T47D (cell line): ENCODE measurements at regions not wholly inside any gene's neighbourhood (a gene's known extent, or its start where the extent isn't known, plus 50 kb on each side); places are given as distances from the start of the nearest gene placed in this dataset.

ENCODE experiments used
- DNase-seq, 2 experiments: peaks; one replicate each; pipeline versions ENCODE4 v3.0.0 to v3.0.0-alpha.2; 2011 to 2012; ENCODE audit warnings: low read depth in 1 of 2, low spot score in 1 of 2
- JUND ChIP-seq: IDR thresholded peaks from 2 replicates; pipeline ENCODE4 v1.6.1; 2012; ENCODE audit warnings: low read depth
- in situ Hi-C: cut with HindIII; loops from 2 replicates; pipeline ENCODE4 v1.10.0; 2016; ENCODE audit warnings: low sequenced_read_pairs, low pct_unique_long_range_greater_than_20kb

DNA sequence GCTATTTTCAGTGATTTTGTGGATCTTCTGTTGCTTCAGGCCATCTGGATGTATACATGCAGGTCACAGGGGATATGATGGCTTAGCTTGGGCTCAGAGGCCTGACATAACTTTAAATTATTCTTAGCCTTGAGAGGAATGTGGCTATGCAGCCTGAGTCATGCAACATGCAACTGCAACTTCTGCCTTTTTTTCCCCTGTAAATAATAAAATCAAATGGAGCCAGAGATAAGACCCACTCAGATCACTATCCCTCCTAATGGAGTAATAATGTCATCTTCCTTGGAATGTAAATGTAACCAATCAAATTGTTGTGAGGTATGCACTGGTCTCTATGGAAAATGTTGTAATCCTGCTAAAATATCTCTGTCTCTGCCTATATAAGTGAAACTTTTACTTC, 54.9 kb downstream of the MAGEB17 start:
- DNase-seq, result no peak
- TF ChIP-seq JUND, result no peak
- in situ Hi-C loops, result no loop called here

DNA sequence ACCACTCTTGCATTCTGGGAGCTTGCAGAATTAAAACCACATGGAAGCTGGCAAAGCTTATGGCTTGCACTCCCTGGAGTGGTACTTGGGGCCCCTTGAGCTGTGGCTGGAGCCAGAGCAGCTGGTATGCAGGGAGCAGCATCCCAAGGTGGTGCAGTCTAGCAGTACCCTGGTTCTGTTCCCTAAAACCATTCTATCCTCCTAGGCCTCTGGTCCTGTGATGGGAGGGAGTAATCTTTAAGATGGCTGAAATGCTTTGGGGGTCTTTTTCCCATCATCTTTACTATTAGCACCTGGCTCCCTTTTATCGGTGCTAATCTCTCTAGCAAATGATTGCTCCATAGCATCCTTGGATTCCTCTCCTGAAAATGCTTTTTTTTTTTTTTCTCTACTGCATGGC, 56.1 kb downstream of the MAGEB17 start:
- in situ Hi-C loops, result no loop called here
- no peak for TF ChIP-seq JUND
- DNase-seq, result no peak

GRCh38 chrX:16239211-16239610, 71.9 kb downstream of the MAGEB17 start:
- no peak for TF ChIP-seq JUND
- DNase-seq, result no peak
- in situ Hi-C loops, result no loop called here

DNA sequence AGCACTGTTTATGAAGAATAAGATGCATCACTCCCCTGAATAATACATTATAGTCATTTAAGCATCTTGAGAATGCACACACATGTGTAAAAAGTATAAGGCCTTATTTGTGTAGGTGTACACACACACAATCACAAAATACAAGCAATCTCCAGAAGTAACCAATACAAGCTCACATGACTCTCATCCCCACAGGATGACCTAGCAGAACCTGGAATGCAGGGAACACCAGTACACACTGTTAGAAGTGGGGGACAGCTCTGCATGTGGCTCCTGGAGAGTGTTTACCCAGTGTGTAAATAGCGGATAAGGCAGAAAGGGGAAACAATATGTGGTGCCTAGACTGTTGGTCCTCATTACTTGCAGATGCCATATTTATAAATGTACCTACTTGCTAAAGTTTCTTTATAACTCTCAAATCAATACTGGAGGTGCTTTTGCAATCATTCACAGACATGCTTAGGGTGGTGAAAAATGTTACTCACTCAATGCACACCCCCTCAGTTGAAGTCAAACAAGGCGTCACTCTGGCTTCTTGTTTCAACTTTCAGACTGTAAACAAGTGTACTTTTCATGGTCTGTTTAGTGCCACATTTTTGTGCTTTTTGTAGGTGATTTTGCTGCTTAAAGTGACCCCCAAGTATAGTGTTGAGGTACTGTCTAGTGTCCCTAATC, 73.1 kb downstream of the MAGEB17 start:
- no peak for DNase-seq
- TF ChIP-seq JUND, result no peak
- in situ Hi-C loops, result no loop called here

DNA sequence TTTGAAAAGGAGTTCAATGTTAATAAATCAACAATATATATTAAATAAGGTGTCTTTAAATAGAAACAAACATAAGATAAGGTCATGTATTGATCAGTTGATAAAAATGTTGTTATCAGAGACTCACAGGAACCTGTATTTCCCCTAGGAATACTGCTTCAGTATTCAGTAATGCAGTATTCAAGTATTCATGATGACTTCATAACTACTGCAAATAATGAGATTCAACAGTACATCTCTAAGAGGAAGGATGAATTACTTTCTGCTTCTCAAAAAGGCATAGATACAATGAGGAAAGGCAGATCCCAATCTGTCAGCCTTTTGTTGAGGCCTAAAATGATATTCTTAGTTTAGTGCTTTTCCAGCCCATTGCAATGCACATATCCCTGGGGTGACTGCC, 73.7 kb downstream of the MAGEB17 start:
- no peak for TF ChIP-seq JUND
- no peak for DNase-seq
- in situ Hi-C loops, result no loop called here

DNA sequence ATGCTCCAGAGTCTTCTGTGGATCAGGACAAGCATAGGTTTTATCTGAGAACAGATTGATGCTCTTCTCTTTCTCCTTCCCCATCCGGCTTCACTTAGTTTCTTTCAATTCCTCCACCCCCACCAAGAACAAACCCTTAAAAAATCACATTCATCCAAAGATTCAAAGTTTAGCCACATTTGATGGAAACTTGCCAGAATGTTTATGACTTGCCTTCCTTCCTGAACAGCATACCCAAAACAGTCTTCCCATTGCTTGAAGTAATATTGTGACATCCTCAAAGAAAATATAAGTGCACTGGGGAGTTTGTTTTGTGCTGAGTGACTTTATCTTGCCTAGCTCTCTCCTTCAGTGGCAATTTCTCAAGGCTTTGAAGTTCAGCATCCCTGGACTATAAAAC, 83.0 kb downstream of the MAGEB17 start:
- no peak for TF ChIP-seq JUND
- in situ Hi-C loops, result no loop called here
- no peak for DNase-seq

DNA sequence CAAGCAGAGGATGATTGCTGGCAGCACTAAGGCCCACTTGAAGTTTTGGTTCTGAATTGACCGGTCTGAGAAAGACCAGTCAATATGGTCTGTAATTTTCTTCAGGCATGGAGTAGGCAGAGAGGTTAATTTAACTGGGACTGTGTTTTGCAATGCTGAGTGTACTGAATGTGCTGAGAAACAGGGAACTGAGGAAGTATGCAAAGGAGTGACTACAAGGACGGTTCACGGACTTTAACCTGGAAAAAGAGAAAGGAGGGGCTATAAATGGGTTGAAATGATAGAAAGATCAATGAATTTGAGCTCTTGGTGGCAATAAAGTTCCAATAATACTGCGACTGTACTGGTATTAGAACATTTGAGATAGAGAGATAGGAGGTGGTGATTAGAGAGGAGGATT, 84.5 kb downstream of the MAGEB17 start:
- in situ Hi-C loops, result no loop called here
- no peak for DNase-seq
- TF ChIP-seq JUND, result no peak

- in situ Hi-C loops, result no loop called here
- peak; percentile 24 to 52 for DNase-seq
- no peak for TF ChIP-seq JUND
These were observed 91.6 kb downstream of the MAGEB17 start for GRCh38 chrX:16258882-16259281.

GRCh38 chrX:16267431-16267830, 100.2 kb downstream of the MAGEB17 start:
- TF ChIP-seq JUND, result no peak
- in situ Hi-C loops, result no loop called here
- DNase-seq, result no peak

GRCh38 chrX:16268206-16268605, 100.9 kb downstream of the MAGEB17 start:
- in situ Hi-C loops, result no loop called here
- TF ChIP-seq JUND, result no peak
- DNase-seq, result no peak

GRCh38 chrX:16278927-16279326, 111.6 kb downstream of the MAGEB17 start:
- no peak for TF ChIP-seq JUND
- DNase-seq, result peak in 1 of 2 experiments; percentile 6
- in situ Hi-C loops, result no loop called here

- peak in 1 of 2 experiments; percentile 1 for DNase-seq
- no peak for TF ChIP-seq JUND
- in situ Hi-C loops, result no loop called here
These were observed 114.9 kb downstream of the MAGEB17 start for GRCh38 chrX:16282209-16282608.

GRCh38 chrX:16284842-16285241, 117.6 kb downstream of the MAGEB17 start:
- TF ChIP-seq JUND, result no peak
- no peak for DNase-seq
- in situ Hi-C loops, result no loop called here

DNA sequence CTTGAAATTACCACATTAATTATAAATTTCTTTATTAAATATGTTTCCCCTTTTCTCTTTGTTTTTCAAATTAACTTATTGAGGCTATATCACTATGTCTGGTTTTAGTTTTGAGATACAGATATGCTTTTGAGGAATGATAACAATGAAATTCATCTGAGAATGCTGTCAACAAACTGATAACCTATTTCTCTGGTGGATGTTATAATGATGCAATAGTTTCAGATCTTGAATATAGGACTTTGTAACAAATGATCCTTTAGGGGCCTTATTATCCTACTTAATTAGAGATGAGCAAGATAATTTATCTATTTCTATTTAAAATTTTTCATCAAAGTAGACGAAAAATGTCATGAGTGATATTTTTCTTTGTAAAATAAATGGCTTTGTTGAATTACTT, 123.7 kb downstream of the MAGEB17 start:
- TF ChIP-seq JUND, result no peak
- in situ Hi-C loops, result no loop called here
- DNase-seq, result no peak
